Prostate gland (tissue), 2 donors: ENCODE measurements at regions not wholly inside any gene's neighbourhood (a gene's known extent, or its start where the extent isn't known, plus 50 kb on each side); places are given as distances from the start of the nearest gene placed in this dataset.

Experiments used
- POLR2A ChIP-seq: fragments of 450-650 bp; IDR thresholded peaks from one replicate; pipeline ENCODE4 v1.6.1; 2016; ENCODE audit warnings: antibody characterized with exemption, mild to moderate bottlenecking
- POLR2AphosphoS5 ChIP-seq: sonication (generic); formaldehyde crosslinking; IDR thresholded peaks from one replicate; pipeline ENCODE4 v1.6.1; 2017; ENCODE audit warnings: antibody characterized with exemption
- TF ChIP-seq, protein P1 (sequence below), 4 experiments: fragments of 200-600 bp in 2 of 4; fragments of 450-650 bp in 2 of 4; sonication (generic) in 2 of 4; IDR thresholded peaks; 1 replicate in 3 of 4; 2 replicates in 1 of 4; pipeline ENCODE4 v1.5.1; 2016 to 2019; ENCODE audit warnings: antibody characterized with exemption in 4 of 4, mild to moderate bottlenecking in 2 of 4, moderate library complexity in 2 of 4

DNA sequence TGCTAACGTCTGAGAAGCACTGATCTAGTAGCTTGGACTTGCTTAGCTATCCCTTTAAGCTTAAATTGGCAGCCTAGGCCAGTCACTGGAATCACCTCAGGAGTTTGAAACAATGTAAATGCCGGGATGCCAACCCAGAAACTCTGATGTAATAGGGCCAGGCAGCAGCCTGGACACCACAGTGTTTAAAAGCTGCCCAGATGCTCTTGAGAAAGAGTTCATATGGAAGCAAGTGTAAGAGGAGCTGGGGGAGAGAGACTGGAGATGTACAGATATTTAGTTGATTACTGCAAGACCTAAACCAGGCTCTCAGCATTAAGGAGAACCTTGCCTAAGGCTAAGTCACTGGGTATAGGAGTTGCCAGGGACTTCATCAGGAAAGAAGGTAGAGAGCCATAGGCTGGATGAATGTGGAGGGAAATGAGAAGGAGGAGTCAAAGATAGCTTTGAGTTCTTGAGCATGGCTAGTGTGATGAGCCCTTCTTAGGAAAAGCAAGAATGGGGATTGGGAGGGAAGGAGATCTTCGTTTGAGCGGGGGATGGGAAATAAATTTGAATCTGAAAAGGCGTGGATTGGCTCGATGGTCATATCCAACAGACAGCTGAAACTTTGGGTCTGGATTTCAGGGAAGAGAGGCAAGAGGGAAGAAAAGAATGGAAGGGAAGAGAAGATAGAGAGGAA, 392.9 kb upstream of the WWC1 start:
- TF ChIP-seq POLR2AphosphoS5, result no peak
- TF ChIP-seq, protein P1, sequence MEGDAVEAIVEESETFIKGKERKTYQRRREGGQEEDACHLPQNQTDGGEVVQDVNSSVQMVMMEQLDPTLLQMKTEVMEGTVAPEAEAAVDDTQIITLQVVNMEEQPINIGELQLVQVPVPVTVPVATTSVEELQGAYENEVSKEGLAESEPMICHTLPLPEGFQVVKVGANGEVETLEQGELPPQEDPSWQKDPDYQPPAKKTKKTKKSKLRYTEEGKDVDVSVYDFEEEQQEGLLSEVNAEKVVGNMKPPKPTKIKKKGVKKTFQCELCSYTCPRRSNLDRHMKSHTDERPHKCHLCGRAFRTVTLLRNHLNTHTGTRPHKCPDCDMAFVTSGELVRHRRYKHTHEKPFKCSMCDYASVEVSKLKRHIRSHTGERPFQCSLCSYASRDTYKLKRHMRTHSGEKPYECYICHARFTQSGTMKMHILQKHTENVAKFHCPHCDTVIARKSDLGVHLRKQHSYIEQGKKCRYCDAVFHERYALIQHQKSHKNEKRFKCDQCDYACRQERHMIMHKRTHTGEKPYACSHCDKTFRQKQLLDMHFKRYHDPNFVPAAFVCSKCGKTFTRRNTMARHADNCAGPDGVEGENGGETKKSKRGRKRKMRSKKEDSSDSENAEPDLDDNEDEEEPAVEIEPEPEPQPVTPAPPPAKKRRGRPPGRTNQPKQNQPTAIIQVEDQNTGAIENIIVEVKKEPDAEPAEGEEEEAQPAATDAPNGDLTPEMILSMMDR (IDR thresholded peaks at IDR 0.05), result no peak
- TF ChIP-seq POLR2A, result no peak
